GM23338 (cell line): ENCODE measurements at regions not wholly inside any gene's neighbourhood (a gene's known extent, or its start where the extent isn't known, plus 50 kb on each side); places are given as distances from the start of the nearest gene placed in this dataset.

Experiments used
- ATAC-seq: fragments of 200-7000 bp; cut with Tn5 transposase; 3 replicates; pipeline ENCODE4 v1.9.1; 2020
- DNase-seq: peaks from one replicate; pipeline ENCODE4 v3.0.0-alpha.2; 2015; ENCODE audit warnings: low spot score
- H2AFZ ChIP-seq: fragments of 200-600 bp; sonication (generic); 2 replicates; pipeline ENCODE4 v1.8.0; 2016; ENCODE audit warnings: antibody characterized with exemption, mild to moderate bottlenecking, moderate library complexity
- H3F3A ChIP-seq: fragments of 200-600 bp; sonication (generic); replicated peaks from 2 replicates; pipeline ENCODE4 v1.8.0; 2017; ENCODE audit warnings: antibody characterized with exemption, mixed run types, low read depth
- H3K27ac ChIP-seq: fragments of 200-600 bp; sonication (generic); 2 replicates; pipeline ENCODE4 v1.6.1; 2016; ENCODE audit warnings: low read depth
- H3K27me3 ChIP-seq: fragments of 200-600 bp; sonication (generic); 2 replicates; pipeline ENCODE4 v1.8.0; 2016; ENCODE audit warnings: mild to moderate bottlenecking, mixed run types, moderate library complexity; ENCODE audit not compliant: insufficient read depth
- H3K36me3 ChIP-seq: fragments of 200-600 bp; sonication (generic); 2 replicates; pipeline ENCODE4 v1.8.0; 2016; ENCODE audit warnings: mild to moderate bottlenecking; ENCODE audit not compliant: insufficient read depth
- H3K4me1 ChIP-seq: fragments of 200-600 bp; sonication (generic); 2 replicates; pipeline ENCODE4 v1.8.0; 2016; ENCODE audit warnings: mild to moderate bottlenecking, moderate library complexity; ENCODE audit not compliant: insufficient read depth
- H3K4me2 ChIP-seq: fragments of 200-600 bp; sonication (generic); 2 replicates; pipeline ENCODE4 v1.7.1; 2017; ENCODE audit warnings: mixed run types
- H3K4me3 ChIP-seq: fragments of 200-600 bp; sonication (generic); 2 replicates; pipeline ENCODE4 v1.6.1; 2016; ENCODE audit warnings: mixed run types
- H3K79me2 ChIP-seq: fragments of 200-600 bp; sonication (generic); replicated peaks from 2 replicates; pipeline ENCODE4 v1.8.0; 2017; ENCODE audit warnings: mild to moderate bottlenecking; ENCODE audit not compliant: insufficient read depth
- H3K9me2 ChIP-seq: fragments of 200-600 bp; sonication (generic); 2 replicates; pipeline ENCODE4 v1.8.0; 2017; ENCODE audit not compliant: insufficient read depth
- H4K20me1 ChIP-seq: fragments of 200-600 bp; sonication (generic); replicated peaks from 2 replicates; pipeline ENCODE4 v1.8.0; 2017; ENCODE audit warnings: mild to moderate bottlenecking; ENCODE audit not compliant: insufficient read depth
- H3K27ac Mint-ChIP-seq: 2 replicates; pipeline ENCODE4 v1.8.0; 2020; ENCODE audit warnings: inconsistent platforms, mild to moderate bottlenecking, moderate library complexity, mixed read lengths
- H3K27me3 Mint-ChIP-seq: 3 replicates; pipeline ENCODE4 v1.8.0; 2022; ENCODE audit warnings: low read depth, mild to moderate bottlenecking, moderate library complexity, mixed read lengths, inconsistent platforms; ENCODE audit not compliant: insufficient read depth, poor library complexity
- H3K36me3 Mint-ChIP-seq: 3 replicates; pipeline ENCODE4 v1.8.0; 2021; ENCODE audit warnings: low read depth, mild to moderate bottlenecking, inconsistent platforms, moderate library complexity, mixed read lengths
- H3K4me1 Mint-ChIP-seq: 3 replicates; pipeline ENCODE4 v1.8.0; 2020; ENCODE audit warnings: mild to moderate bottlenecking, inconsistent platforms, mixed read lengths
- H3K4me3 Mint-ChIP-seq: 3 replicates; pipeline ENCODE4 v1.8.0; 2021; ENCODE audit warnings: moderate library complexity, mild to moderate bottlenecking, inconsistent platforms, mixed read lengths
- H3K9me3 Mint-ChIP-seq: 3 replicates; pipeline ENCODE4 v1.8.0; 2020; ENCODE audit warnings: moderate library complexity, mild to moderate bottlenecking, inconsistent platforms, mixed read lengths
- CREB1 ChIP-seq: fragments of 250-450 bp; sonication (Bioruptor Pico); IDR thresholded peaks from 2 replicates; pipeline ENCODE4 v1.5.0; 2020; ENCODE audit warnings: low read depth, mild to moderate bottlenecking, moderate library complexity
- CTCF ChIP-seq, 2 experiments: fragments of 200-600 bp in 1 of 2; sonication (generic) in 1 of 2; conservative IDR thresholded peaks; 2 replicates each; pipeline versions ENCODE4 v1.5.1 to v1.6.1; 2016 to 2017; ENCODE audit warnings: antibody characterized with exemption in 2 of 2, low read depth in 2 of 2, mild to moderate bottlenecking in 2 of 2, moderate library complexity in 1 of 2
- ETS1 ChIP-seq: IDR thresholded peaks from 2 replicates; pipeline ENCODE4 v1.6.1; 2016; ENCODE audit warnings: antibody characterized with exemption
- EZH2 ChIP-seq: fragments of 200-600 bp; sonication (generic); IDR thresholded peaks from one replicate; pipeline ENCODE4 v1.8.0; 2017; ENCODE audit warnings: antibody characterized with exemption, mild to moderate bottlenecking, low read depth; ENCODE audit not compliant: unreplicated experiment
- EZH2phosphoT487 ChIP-seq: fragments of 200-600 bp; sonication (generic); IDR thresholded peaks from one replicate; pipeline ENCODE4 v1.8.1; 2018; ENCODE audit warnings: antibody characterized with exemption; ENCODE audit not compliant: unreplicated experiment
- JUNB ChIP-seq: IDR thresholded peaks from one replicate; pipeline ENCODE4 v1.6.1; 2016; ENCODE audit warnings: antibody characterized with exemption; ENCODE audit not compliant: unreplicated experiment
- NANOG ChIP-seq: IDR thresholded peaks from 2 replicates; pipeline ENCODE4 v1.6.1; 2016; ENCODE audit warnings: antibody characterized with exemption, borderline replicate concordance
- POLR2AphosphoS5 ChIP-seq: IDR thresholded peaks from 2 replicates; pipeline ENCODE4 v1.6.1; 2016; ENCODE audit warnings: antibody characterized with exemption, low read depth
- REST ChIP-seq: IDR thresholded peaks from one replicate; pipeline ENCODE4 v1.6.1; 2018; ENCODE audit warnings: antibody characterized with exemption; ENCODE audit not compliant: unreplicated experiment
- STAT1 ChIP-seq: IDR thresholded peaks from one replicate; pipeline ENCODE4 v1.6.1; 2016; ENCODE audit warnings: antibody characterized with exemption; ENCODE audit not compliant: unreplicated experiment
- ZNF114 ChIP-seq: fragments of 250-450 bp; sonication (Bioruptor Pico); IDR thresholded peaks from 2 replicates; pipeline ENCODE4 v1.5.0; 2020; ENCODE audit warnings: mild to moderate bottlenecking, moderate library complexity
- ZNF331 ChIP-seq: fragments of 250-450 bp; sonication (Bioruptor Pico); IDR thresholded peaks from 2 replicates; pipeline ENCODE4 v1.5.0; 2020; ENCODE audit warnings: low read depth, mild to moderate bottlenecking, moderate library complexity

GRCh38 chr15:26394801-26395200, 378.1 kb downstream of the GABRB3 start (continued):
- TF ChIP-seq STAT1: no peak
- TF ChIP-seq CTCF (conservative IDR thresholded peaks at IDR 0.05; ENCODE audit: low read depth in 2 of 2): no peak
- TF ChIP-seq NANOG: no peak
- no peak for TF ChIP-seq ZNF331 (CRISPR knock-in tag)
- no peak for TF ChIP-seq EZH2
- TF ChIP-seq JUNB: no peak
- TF ChIP-seq CREB1 (CRISPR knock-in tag): no peak
- TF ChIP-seq EZH2phosphoT487: no peak
- no peak for TF ChIP-seq ETS1
- TF ChIP-seq ZNF114 (CRISPR knock-in tag): no peak
- no peak for TF ChIP-seq POLR2AphosphoS5
- no peak for TF ChIP-seq REST

- Histone ChIP-seq H3K4me1 (peaks cover 13% of the 10 kb centered on the region), H3K4me3 (no peak overlapping the region), H3K36me3 (no peaks in the 10 kb centered on the region), H3K27me3 (no peaks in the 10 kb centered on the region), H2AFZ (no peak overlapping the region), H3K4me2 (no peak overlapping the region), H3K79me2 (no peaks in the 10 kb centered on the region), H3K27ac (no peak overlapping the region), H3K9me2 (0 out of 2 replicates have a peak, but pooled peaks cover 10% of the 10 kb centered on the region), H4K20me1 (no peaks in the 10 kb centered on the region), H3F3A (no peaks in the 10 kb centered on the region)
- ATAC-seq (no peak), DNase-seq (no peak)
- Mint-ChIP-seq H3K36me3 (no peaks in the 10 kb centered on the region), H3K27ac (no peak overlapping the region), H3K4me3 (no peak overlapping the region), H3K9me3 (no peaks in the 10 kb centered on the region), H3K27me3 (no peaks in the 10 kb centered on the region), H3K4me1 (peaks cover 15% of the 10 kb centered on the region)
- TF ChIP-seq EZH2phosphoT487: no peak
- TF ChIP-seq CTCF (conservative IDR thresholded peaks at IDR 0.05; ENCODE audit: low read depth in 2 of 2): no peak
Measured at GRCh38 chr15:26392956-26393355, 379.9 kb downstream of the GABRB3 start.
